Keratinocyte (primary cell): ENCODE measurements at regions not wholly inside any gene's neighbourhood (a gene's known extent, or its start where the extent isn't known, plus 50 kb on each side); places are given as distances from the start of the nearest gene placed in this dataset.

Source experiments
- DNase-seq: peaks from one replicate; pipeline ENCODE4 v3.0.0-alpha.2; 2011; ENCODE audit warnings: low read depth, missing footprints, low spot score
- FAIRE-seq: peaks from 2 replicates; lab custom pipeline; 2011; peaks lifted over from hg19 to GRCh38; lab: Jason Lieb, UNC
- H2AFZ ChIP-seq: 2 replicates; pipeline ENCODE4 v1.6.0; 2012; ENCODE audit warnings: low read length, control low read depth, inconsistent platforms; ENCODE audit not compliant: control insufficient read depth
- H3K27ac ChIP-seq: 2 replicates; pipeline ENCODE4 v1.5.1; 2011; ENCODE audit warnings: low read length; ENCODE audit not compliant: control insufficient read depth, insufficient read depth
- H3K27me3 ChIP-seq: 3 replicates; pipeline ENCODE4 v1.6.0; 2011; ENCODE audit warnings: low read length; ENCODE audit not compliant: control insufficient read depth, insufficient read depth; ENCODE audit errors: extremely low read depth
- H3K36me3 ChIP-seq, 2 experiments: 2 replicates in 1 of 2; 3 replicates in 1 of 2; pipeline ENCODE4 v1.5.1; 2011; ENCODE audit warnings: low read length in 2 of 2, mild to moderate bottlenecking in 1 of 2; ENCODE audit not compliant: control insufficient read depth in 2 of 2, insufficient read depth in 2 of 2; ENCODE audit errors: extremely low read depth in 1 of 2
- H3K4me1 ChIP-seq: 3 replicates; pipeline ENCODE4 v1.5.1; 2011; ENCODE audit warnings: low read length; ENCODE audit not compliant: control insufficient read depth, insufficient read depth; ENCODE audit errors: extremely low read depth
- H3K4me2 ChIP-seq: 3 replicates; pipeline ENCODE4 v1.6.0; 2011; ENCODE audit warnings: low read depth, low read length; ENCODE audit not compliant: control insufficient read depth, insufficient read depth; ENCODE audit errors: extremely low read depth
- H3K4me3 ChIP-seq, 3 experiments: fragments of 200-600 bp in 1 of 3; sonication (generic) in 1 of 3; 2 replicates in 2 of 3; 3 replicates in 1 of 3; pipeline ENCODE4 v1.5.1; 2011 to 2016; ENCODE audit warnings: low read length in 3 of 3, mild to moderate bottlenecking in 3 of 3, control low read depth in 2 of 3, inconsistent platforms in 1 of 3, low read depth in 1 of 3, mixed read lengths in 1 of 3, mixed run types in 1 of 3, moderate library complexity in 1 of 3; ENCODE audit not compliant: control insufficient read depth in 2 of 3, insufficient read depth in 2 of 3; ENCODE audit errors: extremely low read depth in 1 of 3
- H3K79me2 ChIP-seq: 2 replicates; pipeline ENCODE4 v1.6.0; 2012; ENCODE audit warnings: low read length; ENCODE audit not compliant: control insufficient read depth, insufficient read depth
- H3K9ac ChIP-seq: 3 replicates; pipeline ENCODE4 v1.6.0; 2011; ENCODE audit warnings: low read length; ENCODE audit not compliant: control insufficient read depth, insufficient read depth; ENCODE audit errors: extremely low read depth
- H3K9me1 ChIP-seq: 3 replicates; pipeline ENCODE4 v1.6.0; 2011; ENCODE audit warnings: low read length; ENCODE audit not compliant: control insufficient read depth, insufficient read depth; ENCODE audit errors: extremely low read depth
- H3K9me3 ChIP-seq: 2 replicates; pipeline ENCODE4 v1.5.1; 2012; ENCODE audit warnings: low read depth, low read length; ENCODE audit not compliant: control insufficient read depth
- H4K20me1 ChIP-seq: 3 replicates; pipeline ENCODE4 v1.6.0; 2011; ENCODE audit warnings: low read length; ENCODE audit not compliant: control insufficient read depth, insufficient read depth; ENCODE audit errors: extremely low read depth
- CTCF ChIP-seq, 3 experiments: IDR thresholded peaks in 1 of 3; conservative IDR thresholded peaks in 1 of 3; optimal IDR thresholded peaks in 1 of 3; 2 replicates in 2 of 3; 3 replicates in 1 of 3; pipeline versions ENCODE3 to v1.5.1; 2011; ENCODE audit warnings: low read length in 3 of 3, mild to moderate bottlenecking in 3 of 3, moderate library complexity in 2 of 3, control low read depth in 1 of 3, inconsistent platforms in 1 of 3; ENCODE audit not compliant: insufficient read depth in 2 of 3; ENCODE audit errors: extremely low read depth in 1 of 3
- EZH2 ChIP-seq: IDR thresholded peaks from one replicate; pipeline ENCODE4 v1.6.1; 2012; ENCODE audit warnings: inconsistent platforms, mild to moderate bottlenecking, low read length, moderate library complexity
- dilution Hi-C: fragments of 300-500 bp; cut with MboI; formaldehyde crosslinking; loops from one replicate; pipeline ENCODE4 v1.7.0; 2020; ENCODE audit warnings: low sequenced_read_pairs; ENCODE audit not compliant: extremely low pct_ligation_motif_present

- no peaks in the 10 kb centered on the region for H4K20me1 ChIP-seq
- DNase-seq (no peak), FAIRE-seq (no peak)
- TF ChIP-seq EZH2 = no peak
- TF ChIP-seq CTCF (optimal IDR thresholded peaks at IDR 0.05 in 1 of 3, IDR thresholded peaks at IDR 0.05 in 1 of 3, conservative IDR thresholded peaks at IDR 0.05 in 1 of 3; ENCODE audit: extremely low read depth in 1 of 3, insufficient read depth in 2 of 3, low read length in 3 of 3) = no peak
- H3K27me3 ChIP-seq = no peaks in the 10 kb centered on the region
- no peak overlapping the region for H3K27ac ChIP-seq
- no peaks in the 10 kb centered on the region for H3K36me3 ChIP-seq
- no peak overlapping the region for H3K4me2 ChIP-seq
- no peaks in the 10 kb centered on the region for H3K9me1 ChIP-seq
- H3K4me1 ChIP-seq = peaks cover 15% of the 10 kb centered on the region
- no peaks in the 10 kb centered on the region for H3K79me2 ChIP-seq
- dilution Hi-C loops = no loop called here
- H3K9me3 ChIP-seq = no peaks in the 10 kb centered on the region
- no peak overlapping the region for H3K9ac ChIP-seq
- no peak overlapping the region for H2AFZ ChIP-seq
- H3K4me3 ChIP-seq = no peak overlapping the region
These were observed 144.2 kb downstream of the SLITRK6 start for GRCh38 chr13:85655040-85655439.

DNA sequence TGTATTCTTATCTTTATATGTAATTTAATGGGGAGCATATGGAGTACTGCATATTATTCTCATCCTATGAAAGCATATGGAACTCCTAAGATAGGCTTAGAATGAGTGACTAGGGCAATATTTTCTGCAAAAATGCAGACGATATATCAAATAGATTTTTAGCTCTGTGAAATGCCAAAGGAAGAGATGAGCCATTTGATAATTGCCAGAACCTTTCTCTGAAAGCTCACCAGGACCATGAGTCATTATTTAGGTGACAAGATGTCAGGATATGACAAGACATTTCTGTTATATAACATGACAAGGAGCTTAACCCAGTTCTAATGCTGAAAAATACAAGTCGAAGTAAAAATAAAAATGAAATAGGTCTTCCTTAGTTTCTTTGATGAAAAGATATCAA, 145.0 kb downstream of the SLITRK6 start:
- Histone ChIP-seq H4K20me1 (no peaks in the 10 kb centered on the region), H3K27me3 (no peaks in the 10 kb centered on the region), H3K9me1 (no peaks in the 10 kb centered on the region), H3K4me1 (peaks cover 9% of the 10 kb centered on the region), H2AFZ (no peak overlapping the region), H3K4me3 (no peak overlapping the region), H3K36me3 (no peaks in the 10 kb centered on the region), H3K9ac (no peak overlapping the region), H3K9me3 (no peaks in the 10 kb centered on the region), H3K4me2 (no peak overlapping the region), H3K79me2 (no peaks in the 10 kb centered on the region), H3K27ac (no peak overlapping the region)
- no peak for TF ChIP-seq CTCF (optimal IDR thresholded peaks at IDR 0.05 in 1 of 3, IDR thresholded peaks at IDR 0.05 in 1 of 3, conservative IDR thresholded peaks at IDR 0.05 in 1 of 3; ENCODE audit: extremely low read depth in 1 of 3, insufficient read depth in 2 of 3, low read length in 3 of 3)
- no peak for TF ChIP-seq EZH2
- FAIRE-seq (no peak), DNase-seq (no peak)
- dilution Hi-C loops = no loop called here
